Prostate gland (tissue), 2 donors: ENCODE measurements at regions not wholly inside any gene's neighbourhood (a gene's known extent, or its start where the extent isn't known, plus 50 kb on each side); places are given as distances from the start of the nearest gene placed in this dataset.
"Not testable (repeated sequence)": the region's sequence is repeated elsewhere in the genome, so short reads cannot be mapped to it uniquely, and the experiment has no call there.

Source experiments
- CTCF ChIP-seq, 4 experiments: fragments of 200-600 bp in 2 of 4; fragments of 450-650 bp in 2 of 4; sonication (generic) in 2 of 4; IDR thresholded peaks; 1 replicate in 3 of 4; 2 replicates in 1 of 4; pipeline ENCODE4 v1.5.1; 2016 to 2019; ENCODE audit warnings: antibody characterized with exemption in 4 of 4, mild to moderate bottlenecking in 2 of 4, moderate library complexity in 2 of 4
- POLR2A ChIP-seq: fragments of 450-650 bp; IDR thresholded peaks from one replicate; pipeline ENCODE4 v1.6.1; 2016; ENCODE audit warnings: antibody characterized with exemption, mild to moderate bottlenecking
- POLR2AphosphoS5 ChIP-seq: sonication (generic); formaldehyde crosslinking; IDR thresholded peaks from one replicate; pipeline ENCODE4 v1.6.1; 2017; ENCODE audit warnings: antibody characterized with exemption

GRCh38 chr9:41246702-41247101 lies 57.6 kb upstream of the ZNG1F start:
- TF ChIP-seq CTCF (IDR thresholded peaks at IDR 0.05); POLR2AphosphoS5; POLR2A: not testable (repeated sequence)
